ENCODE measurements at regions not wholly inside any gene's neighbourhood (a gene's known extent, or its start where the extent isn't known, plus 50 kb on each side); places are given as distances from the start of the nearest gene placed in this dataset.
A peak's percentile ranks its signal among the peaks of the same experiment; 100 is the strongest.
"Not testable (repeated sequence)": the region's sequence is repeated elsewhere in the genome, so short reads cannot be mapped to it uniquely, and the experiment has no call there.

DNA sequence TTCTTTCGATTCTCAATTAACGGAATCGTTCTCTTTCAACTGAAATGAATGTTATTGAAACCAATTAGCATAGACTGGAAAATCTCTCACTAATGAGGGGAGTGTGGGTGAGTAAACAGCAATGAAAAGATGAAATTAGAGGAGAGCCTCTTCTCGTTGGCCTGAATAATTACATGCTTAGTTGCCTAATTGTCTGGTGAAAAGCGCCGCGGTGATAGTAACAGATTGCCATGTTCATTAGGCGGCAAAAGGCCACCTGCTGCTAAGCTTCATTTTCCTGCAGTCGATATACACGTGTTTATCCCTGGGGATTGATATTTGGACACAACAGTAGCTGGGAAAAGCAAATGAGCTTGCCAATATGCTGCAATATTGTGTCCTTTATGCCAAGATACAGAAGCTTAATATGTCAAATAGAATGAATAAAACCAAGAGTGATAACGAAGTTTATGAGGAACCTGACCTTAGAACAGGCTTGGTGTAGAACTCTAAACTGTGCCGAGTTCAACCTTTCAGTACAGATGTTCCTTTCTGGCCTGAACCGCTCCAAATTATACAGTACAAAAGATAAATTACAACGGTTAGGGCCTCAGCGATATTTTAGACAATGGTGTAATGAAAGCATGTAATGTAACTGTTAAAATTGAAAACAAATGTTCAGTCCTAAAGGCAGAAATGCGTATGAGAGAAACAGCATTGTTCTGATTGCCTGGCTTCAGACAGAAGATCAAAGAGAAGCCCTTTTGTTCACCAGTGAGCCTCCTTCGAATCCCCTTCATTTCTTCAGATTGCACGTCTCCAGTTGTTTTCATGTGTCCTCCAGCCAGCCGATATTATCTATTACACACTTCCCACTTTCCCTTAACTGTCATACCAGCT is 185.2 kb downstream of the SHOX2 start:
- DNase-seq, result no peak

- DNase-seq, result no peak
These were observed 186.8 kb downstream of the SHOX2 start for GRCh38 chr3:157919319-157919887.

DNA sequence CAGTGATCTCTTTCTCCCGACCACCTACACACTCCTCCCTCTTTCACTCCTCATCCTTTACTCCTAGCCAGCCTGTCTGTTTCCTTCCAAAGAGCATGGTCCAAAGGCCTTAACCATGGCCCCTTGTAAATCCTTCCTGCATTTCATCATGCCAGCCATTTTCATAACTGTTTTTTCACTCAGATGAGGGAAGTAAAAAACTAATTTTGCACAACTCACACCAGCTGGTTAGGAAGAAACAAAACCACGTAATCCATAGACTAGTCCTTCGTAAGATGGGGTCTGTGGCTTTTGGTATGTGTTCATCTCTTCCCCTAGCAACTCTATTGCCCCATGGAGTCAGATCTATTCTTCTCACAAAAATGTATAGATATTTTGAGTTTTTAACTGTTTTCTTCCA is 187.8 kb downstream of the SHOX2 start:
- no peak for DNase-seq

- no peak for DNase-seq
These were observed 189.5 kb downstream of the SHOX2 start for GRCh38 chr3:157916672-157917071.

DNA sequence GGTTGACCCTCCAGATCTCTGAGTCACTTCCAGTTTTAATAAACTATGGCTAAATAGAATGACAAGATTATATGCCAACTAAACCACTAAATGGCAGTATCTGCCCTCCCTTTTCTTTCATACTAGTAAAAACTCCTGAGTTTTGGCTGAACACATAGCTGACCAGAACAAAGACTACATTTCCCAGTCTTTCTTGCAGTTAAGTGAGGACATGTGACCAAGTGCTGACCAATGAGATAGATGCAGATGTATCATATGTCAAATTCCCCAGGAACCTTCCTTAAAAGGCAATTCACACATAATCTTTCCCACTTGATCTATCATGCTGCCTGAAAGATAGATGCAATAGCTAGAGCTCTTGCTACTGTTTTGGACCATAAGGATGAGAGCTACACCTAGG is 191.3 kb downstream of the SHOX2 start:
- no peak for DNase-seq

- DNase-seq, result no peak
These were observed 192.5 kb downstream of the SHOX2 start for GRCh38 chr3:157913741-157914150.

DNA sequence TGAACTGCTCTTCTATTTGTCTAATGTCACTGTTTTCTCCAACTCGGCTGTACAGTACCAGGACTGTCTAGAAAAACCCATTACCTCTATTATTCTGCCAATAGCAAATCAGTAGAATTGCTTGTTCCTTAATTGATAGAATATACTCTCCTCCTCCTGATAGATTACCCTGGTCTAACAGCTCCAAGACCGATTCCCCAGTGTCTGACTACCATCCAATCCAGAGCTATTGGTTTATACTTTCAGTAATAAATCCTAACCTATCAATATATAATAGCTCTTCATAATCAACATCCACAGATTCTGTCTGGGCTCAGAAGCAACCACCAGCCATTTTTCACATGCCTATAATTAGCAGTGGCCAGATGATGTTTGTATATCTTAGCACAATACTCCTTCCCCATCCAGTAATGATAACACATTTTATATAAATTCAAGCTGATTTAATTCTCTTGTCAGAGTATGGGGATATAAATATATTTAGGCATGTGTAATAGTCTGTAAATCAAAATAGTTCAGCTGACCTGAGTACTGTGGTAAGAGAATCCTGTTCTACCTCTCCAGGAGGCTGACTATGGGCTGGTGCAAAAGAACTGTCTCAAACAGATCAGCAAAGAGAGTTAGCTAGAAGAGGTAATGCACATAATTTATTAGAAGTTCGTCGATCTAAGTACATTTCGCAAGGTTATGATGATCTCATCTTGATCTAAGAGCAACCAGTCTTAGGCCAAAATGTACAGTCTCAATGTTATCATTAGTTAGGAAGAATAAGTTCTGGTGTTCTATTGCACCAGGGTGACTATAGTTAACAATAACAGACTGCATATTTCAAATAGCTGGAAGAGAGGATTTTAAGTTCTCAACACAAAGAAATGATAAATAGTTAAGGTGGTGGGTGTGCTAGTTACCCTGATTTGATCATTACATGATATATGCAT is 193.4 kb downstream of the SHOX2 start:
- DNase-seq, result no peak

DNA sequence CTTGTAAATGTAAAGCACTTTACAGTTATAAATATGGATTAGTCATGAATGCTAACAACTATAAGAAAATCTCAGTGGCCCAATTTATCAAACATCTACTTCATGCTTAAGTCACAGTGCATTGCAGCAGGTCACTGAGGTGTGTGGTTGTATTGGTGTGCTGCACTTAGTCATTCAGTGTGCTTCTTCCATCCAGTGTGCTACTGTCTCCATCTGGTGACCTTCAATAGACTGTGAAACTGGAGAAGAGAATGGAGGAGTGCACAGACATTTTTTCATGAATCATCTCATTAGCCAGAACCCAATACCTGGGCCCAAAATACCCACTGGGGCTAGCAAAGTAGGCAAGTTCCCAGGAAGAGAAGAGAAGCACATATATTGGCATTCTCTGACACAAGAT is 199.6 kb downstream of the SHOX2 start:
- no peak for DNase-seq

DNA sequence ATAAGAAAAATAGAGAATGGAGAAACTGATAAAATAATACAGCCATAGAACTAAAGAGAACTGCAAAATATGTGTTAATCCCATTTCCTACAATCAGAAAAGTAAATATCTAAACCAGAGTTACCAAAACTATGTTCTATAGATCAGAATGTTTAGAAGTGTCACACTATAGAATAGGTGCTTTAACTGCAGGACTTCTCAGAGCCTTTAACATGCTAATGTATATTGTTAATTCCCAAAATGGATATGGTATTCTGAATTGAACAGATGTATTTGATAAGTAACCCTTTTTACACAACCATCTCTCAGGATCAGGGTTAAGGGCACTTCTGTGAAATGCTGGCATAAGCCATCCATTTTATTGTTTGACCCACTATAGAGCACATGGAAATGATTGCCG is 200.3 kb downstream of the SHOX2 start:
- no peak for DNase-seq

- DNase-seq, result not testable (repeated sequence)
These were observed 203.5 kb downstream of the SHOX2 start for GRCh38 chr3:157902680-157903079.

- DNase-seq, result no peak
These were observed 218.2 kb downstream of the SHOX2 start for GRCh38 chr3:157888040-157888439.

DNA sequence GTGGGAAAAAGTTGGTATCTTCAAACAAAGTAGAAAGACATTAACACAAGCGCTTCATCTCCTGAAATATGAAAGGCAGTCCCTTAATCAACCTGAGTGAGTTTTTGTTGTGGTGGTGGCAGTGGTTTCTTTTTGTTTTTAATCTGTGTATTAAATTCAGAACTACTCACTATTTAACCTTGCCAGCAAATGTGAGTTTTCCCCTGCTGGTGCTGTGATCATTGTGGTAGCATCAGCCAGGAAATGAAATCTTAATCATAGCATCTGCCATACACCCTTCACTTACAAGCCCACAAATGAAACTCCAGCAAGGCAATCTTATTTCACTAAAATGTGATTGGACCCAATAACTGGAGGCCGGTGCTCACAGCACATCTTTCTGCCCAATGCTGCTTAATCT is 229.7 kb downstream of the SHOX2 start:
- no peak for DNase-seq

DNA sequence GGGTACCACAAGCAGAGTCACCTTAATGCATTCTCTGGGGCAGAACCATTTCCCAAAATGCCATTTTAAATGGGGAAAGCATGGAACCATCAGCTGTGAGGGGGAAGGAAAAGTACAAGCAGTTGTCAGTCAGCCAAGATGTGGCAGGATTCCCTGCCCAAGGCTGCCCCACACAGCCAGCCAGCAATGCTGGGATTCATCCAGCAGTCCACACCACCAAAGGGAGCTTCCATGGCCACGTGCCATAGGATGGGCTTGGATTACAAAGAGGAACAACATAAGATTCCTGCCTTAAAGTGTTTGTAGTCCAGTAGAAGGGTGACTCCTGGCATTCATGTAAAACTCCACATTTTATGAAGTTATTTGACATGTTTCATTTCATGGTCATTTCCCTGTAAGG is 233.3 kb downstream of the SHOX2 start:
- peak; percentile 15 for DNase-seq

DNA sequence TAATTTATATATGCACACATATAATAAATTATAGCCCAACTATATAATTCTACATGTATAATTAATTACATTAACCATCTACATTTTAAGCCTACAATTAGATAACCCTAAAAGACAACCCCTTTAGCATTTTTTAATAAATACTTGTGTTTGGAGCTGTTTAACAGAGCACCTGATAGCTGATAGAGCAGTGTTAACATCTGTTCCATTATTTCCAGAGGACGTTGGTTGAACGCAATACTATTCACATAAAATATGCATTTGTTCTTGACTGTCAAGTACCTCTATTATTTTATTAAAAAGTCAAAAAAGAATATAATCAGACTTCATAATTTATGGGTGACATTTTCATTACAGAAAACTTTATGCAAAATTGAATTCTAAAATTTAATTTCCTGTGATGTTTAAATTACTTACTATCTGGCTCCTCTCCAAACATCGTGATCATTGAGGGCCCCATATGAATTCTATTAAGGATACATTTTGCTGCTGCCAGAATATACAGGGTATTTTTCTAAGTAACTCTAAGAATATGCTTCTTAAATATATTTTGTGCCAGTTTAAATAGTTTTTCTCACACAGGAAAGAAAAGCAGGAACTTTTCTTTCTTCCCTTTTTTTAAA is 234.3 kb downstream of the SHOX2 start:
- DNase-seq, result no peak

DNA sequence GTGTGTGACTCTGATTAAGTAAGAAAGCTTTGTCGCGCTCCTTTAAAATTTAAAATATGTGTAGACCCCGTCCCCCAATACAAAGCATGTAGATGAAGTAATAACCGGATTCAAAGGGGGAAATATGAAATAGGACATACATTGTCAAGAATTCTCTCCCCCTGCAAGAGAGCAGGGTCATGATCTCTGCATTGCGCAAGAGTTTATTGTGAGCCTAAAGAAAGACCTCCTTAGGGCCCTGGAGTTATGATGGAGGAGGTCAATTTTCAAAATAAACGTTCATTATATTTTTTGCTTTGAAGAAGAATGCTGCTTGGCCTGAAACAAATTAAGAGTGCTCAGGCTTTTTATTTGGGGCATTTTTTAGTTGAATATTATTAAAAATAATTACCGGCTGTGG is 235.0 kb downstream of the SHOX2 start:
- DNase-seq, result no peak

GRCh38 chr3:157868946-157869345 is 237.3 kb downstream of the SHOX2 start:
- DNase-seq, result no peak

GRCh38 chr3:157868196-157868595 is 238.0 kb downstream of the SHOX2 start:
- DNase-seq, result no peak

DNA sequence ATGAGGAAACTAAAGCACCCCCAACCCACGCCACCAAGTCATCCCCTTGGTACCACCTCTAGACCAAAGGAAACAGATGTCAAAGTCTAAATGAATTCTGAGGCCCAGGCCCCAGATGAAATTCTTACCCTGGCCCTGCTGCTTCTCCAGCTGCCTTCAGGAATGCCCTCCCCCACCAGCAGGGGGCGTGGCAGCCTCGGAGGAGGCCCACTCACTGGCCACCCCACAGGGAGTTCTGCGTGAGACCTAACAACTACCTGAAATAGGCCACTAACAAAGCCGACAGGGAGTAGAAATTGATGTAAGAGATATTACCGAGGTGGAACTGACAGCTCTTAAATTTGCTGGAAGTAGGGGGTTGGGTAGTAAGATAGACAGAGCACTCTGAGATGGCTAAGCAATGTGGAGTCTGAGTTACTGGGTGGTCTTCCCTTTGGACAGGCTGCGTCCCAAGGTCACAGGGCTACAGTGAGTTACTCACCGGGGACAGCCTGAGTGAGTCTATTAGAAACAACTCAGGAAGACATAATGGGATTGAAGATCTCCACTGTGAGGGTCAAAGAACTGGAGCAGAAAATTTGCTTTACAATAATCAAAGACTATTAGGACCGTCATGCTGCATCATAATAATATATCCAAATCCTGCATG is 240.7 kb downstream of the SHOX2 start:
- peak; percentile 37 for DNase-seq

DNA sequence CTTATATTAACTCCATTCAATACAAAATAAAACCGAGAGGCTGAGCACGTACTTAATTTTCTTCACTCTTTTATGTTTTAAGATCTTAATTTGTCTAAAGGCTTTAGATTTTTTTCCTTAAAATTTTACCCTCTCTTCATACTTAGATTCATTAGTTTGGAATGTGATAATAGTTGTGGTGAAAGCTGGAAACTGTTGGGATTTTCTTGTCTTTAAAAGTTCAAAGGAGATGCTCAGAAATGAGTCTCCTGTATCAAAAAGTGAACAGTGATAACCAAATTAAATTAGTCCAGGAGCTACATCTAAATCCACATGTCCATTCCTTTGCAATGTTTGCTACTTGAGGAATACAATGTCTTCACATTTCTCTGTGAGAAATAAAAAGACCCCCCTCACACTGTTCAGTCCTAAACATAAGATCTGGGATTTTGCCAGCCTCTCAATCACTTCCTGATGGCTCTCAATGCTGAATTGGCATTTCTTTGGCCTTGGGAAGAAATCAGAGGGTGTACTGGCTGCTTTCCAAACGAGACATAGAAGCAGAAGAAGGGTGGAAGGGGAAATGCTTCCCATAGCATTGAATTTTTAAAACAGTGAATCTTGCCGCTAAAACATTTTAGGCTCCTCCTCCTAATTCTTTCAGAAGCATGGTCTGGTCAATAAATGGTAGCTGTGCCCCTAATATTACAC is 245.0 kb downstream of the SHOX2 start:
- no peak for DNase-seq

DNA sequence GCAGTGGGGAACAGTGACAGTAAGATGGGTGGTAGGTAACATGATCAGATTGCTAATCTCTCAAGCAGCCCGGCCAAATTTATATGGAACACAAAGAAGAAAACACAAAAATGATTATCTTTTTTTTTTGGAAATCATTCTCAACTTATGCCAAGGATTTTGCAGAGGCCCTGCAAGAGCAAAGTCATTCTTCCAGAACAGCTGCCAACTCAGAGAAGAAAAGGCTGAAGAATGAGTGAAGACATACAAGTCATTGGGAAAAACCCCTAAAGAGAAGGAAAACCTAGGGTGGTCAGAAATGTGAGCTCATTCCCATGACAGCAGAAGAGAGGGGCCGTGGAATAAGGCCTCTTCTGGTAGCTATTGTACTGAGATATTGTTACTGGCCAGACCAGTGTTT is 246.7 kb downstream of the SHOX2 start:
- no peak for DNase-seq

GRCh38 chr3:157858821-157859220 is 247.4 kb downstream of the SHOX2 start:
- no peak for DNase-seq

DNA sequence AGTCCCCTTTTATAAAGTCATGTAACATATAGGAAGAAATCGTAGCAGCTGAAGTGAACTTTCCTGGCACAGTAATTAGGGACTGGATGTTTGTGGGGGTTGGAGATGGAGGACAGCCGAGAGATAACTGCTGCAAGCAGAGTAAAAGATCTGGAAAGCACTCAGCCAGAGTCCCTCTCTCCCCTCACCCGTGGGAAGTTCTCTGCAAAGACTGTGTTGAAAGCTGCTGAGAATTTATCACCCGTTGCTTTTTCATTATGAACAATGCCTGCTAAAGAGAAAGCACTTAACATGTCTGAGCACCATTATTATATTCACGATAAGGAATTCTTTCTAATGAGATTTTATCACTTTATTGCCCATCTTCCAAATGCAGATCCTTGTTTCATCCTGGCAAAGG is 248.8 kb downstream of the SHOX2 start:
- DNase-seq, result no peak

Measured in NCI-H226 (cell line).